AG09309 (cell line): ENCODE measurements at regions not wholly inside any gene's neighbourhood (a gene's known extent, or its start where the extent isn't known, plus 50 kb on each side); places are given as distances from the start of the nearest gene placed in this dataset.

Experiments used
- DNase-seq: peaks from one replicate; pipeline ENCODE4 v3.0.0-alpha.2; 2010; ENCODE audit warnings: low read depth
- H3K4me3 ChIP-seq: 2 replicates; pipeline ENCODE4 v1.5.1; 2011; ENCODE audit warnings: mild to moderate bottlenecking, low read depth, low read length, moderate library complexity; ENCODE audit not compliant: control insufficient read depth
- TF ChIP-seq, protein P1 (sequence below): IDR thresholded peaks from 2 replicates; pipeline ENCODE4 v1.5.1; 2011; ENCODE audit warnings: mild to moderate bottlenecking, low read depth, low read length, inconsistent platforms; ENCODE audit not compliant: insufficient read depth, control insufficient read depth; ENCODE audit errors: missing control alignments

DNA sequence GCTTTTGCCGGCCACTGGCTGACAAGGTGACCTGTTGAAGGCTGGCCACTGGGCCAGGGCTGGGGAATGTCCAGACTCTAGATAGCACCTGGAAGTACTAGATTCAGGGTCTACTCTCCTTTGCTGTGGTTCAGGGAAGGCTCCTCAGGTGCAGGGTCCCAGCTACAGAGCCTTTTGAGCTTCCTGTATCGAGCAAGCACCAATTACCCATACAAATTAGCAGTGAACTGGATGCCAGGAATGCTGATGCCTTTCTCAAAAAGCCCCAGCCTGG is 213.4 kb downstream of the CYP26B1 start:
- H3K4me3 ChIP-seq = no peak overlapping the region
- TF ChIP-seq, protein P1, sequence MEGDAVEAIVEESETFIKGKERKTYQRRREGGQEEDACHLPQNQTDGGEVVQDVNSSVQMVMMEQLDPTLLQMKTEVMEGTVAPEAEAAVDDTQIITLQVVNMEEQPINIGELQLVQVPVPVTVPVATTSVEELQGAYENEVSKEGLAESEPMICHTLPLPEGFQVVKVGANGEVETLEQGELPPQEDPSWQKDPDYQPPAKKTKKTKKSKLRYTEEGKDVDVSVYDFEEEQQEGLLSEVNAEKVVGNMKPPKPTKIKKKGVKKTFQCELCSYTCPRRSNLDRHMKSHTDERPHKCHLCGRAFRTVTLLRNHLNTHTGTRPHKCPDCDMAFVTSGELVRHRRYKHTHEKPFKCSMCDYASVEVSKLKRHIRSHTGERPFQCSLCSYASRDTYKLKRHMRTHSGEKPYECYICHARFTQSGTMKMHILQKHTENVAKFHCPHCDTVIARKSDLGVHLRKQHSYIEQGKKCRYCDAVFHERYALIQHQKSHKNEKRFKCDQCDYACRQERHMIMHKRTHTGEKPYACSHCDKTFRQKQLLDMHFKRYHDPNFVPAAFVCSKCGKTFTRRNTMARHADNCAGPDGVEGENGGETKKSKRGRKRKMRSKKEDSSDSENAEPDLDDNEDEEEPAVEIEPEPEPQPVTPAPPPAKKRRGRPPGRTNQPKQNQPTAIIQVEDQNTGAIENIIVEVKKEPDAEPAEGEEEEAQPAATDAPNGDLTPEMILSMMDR = no peak
- DNase-seq = no peak

DNA sequence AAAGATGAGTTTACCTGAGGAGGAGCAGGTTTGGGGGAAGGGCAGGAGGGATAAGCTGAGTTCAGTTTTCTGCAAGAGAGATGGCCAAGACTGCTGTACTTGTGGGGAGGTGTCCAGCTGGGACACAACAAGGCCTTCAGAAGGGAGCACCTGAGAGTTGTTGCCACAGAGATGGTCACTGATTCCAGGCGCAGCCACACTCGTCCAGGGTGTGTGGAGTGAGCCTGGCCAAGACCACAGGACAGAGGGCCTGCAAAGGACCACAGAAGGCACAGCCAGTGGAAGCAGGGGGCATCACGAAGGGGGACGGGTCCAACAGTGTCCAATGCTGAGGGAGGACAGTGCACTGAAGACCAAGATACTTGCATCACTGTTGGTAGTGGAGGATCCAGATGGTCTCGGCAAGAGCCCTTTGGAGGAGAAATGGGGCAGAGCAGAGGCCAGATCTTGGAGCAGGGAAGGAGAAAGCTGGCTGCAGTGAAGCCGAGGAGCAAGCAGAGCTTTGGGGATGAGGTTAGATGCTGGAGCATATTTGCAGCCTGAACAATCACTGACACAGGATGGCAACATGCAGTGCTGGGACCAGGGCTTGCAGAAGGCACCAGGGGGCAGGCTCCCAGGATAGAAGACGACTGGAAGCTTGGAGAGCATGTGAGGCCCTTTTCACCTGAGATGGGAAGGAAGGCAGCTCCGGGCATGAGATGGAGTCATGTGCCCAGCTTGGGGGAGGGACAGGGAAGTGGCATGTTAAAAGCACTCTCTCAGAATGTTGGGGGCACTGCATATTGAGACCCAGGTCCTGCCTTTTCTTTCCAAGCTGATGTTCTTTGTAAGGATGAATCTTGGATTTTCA is 214.0 kb downstream of the CYP26B1 start:
- TF ChIP-seq, protein P1 = peak; percentile 65
- no peak overlapping the region for H3K4me3 ChIP-seq
- peak; percentile 58 for DNase-seq

DNA sequence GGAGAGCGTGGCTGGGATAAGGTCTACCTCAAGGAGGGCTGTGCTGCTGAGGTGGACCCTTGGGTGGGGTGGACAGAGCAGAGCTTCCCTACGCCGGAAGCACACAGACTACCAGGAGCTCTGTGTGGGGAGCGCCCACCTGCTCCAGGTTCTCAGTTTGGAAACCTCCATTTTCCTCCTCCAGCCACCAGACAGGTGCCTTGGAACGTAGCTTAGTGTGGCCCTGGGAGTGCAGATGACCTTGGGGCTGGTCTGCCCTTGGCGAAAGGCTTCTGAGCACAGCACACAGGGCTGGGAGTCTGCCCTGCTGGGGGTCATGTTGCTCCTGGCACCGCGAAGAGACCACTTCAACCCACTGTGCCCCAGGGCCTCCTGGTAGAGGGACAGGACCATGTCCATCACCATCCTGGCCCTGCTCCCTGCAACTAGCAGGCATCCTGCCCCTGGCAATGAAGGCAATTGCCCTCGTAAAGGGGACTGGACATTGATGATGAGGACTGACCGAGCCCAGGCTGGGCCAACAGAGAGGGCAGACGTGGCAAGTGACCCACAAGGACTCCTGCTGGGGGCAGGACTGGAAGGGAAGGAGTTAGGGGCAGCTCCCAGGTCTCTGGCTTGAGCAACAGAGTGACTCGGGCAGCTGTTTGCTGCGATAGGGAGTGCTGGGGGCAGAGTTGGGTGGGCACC is 214.7 kb downstream of the CYP26B1 start:
- DNase-seq = no peak
- H3K4me3 ChIP-seq = no peak overlapping the region
- TF ChIP-seq, protein P1 = no peak

DNA sequence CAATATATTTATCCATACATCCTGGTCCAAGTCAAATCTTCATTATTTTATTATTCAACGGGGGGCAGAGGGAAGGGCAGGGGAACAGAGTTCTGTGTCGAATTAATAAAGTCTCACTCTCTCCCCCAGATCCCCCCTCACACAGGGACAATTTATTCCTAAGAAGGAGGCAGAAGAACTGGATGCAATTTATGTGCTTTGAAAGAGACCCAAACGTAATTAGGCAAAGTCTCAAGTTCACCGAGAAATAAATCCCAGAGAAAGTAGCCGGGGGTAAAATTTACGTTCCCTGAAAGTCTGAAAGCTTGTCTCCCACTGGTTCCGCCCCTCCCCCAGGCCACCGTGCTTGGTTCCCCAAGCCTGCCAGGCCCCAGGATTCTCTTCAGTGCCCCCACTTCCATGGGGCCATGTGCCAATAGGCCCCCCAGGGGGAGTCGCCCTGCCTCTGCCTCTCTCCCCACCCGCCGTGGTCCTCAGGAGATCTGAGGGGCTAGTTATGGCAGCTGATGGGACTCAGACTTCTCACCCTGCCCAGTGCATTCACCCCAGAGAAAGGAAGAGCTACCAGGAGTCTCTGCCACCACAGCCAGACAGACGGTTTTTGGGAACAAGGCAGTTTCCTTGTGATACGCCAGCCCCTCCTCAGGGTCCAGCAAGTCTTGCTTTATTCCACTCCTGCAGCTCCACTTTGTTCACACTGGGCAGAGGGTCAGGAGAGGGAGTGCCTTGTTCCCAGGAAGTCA is 215.5 kb downstream of the CYP26B1 start:
- H3K4me3 ChIP-seq = no peak overlapping the region
- DNase-seq = no peak
- TF ChIP-seq, protein P1 = no peak

DNA sequence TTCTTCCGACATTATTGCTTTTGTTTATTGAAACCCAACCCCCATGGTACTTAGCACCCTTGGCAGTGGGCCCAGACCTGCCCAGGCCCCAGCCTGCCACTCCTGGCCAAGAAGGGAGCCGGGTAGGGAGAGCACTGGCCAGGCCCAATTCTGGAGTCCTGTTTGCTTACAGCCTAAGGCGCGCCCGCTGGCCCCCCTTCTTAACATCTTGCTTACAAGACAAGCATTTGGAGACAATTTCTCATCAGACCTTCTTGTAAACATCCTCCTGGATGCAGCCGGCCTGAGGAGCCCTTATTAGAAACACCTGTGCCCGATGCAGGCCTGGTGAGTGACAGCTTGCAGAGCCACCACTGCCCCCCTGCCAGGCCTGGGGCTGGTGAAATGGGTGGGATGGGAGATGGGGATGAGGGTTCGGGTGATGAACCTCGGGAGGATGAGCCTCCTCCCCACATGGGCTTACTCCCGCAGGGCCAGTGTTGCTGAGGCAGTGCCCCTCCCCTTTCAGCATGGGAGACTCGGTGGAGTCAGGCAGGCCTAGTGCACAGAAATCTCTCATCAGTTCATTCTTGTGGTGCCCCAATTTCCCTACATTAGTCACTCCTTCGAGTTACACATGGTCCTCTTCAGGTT is 217.5 kb downstream of the CYP26B1 start:
- TF ChIP-seq, protein P1 = no peak
- peak; percentile 51 for DNase-seq
- H3K4me3 ChIP-seq = no peak overlapping the region

DNA sequence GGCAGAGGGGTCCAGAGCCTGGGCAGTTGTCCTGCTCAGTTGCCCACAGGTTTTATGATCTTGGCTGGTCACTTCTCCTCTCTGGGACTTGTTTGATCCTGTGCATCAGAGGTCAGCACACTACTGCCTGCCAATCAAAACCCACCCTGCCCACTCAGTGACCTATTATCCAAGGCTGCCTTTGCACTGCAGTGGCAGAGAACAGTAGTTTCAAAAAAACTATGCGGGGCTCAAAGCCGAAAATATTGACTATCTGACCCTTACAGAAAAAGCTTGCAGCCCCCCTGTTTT is 218.2 kb downstream of the CYP26B1 start:
- H3K4me3 ChIP-seq = no peak overlapping the region
- DNase-seq = no peak
- TF ChIP-seq, protein P1 = no peak
